GM18951 (cell line): ENCODE measurements at regions not wholly inside any gene's neighbourhood (a gene's known extent, or its start where the extent isn't known, plus 50 kb on each side); places are given as distances from the start of the nearest gene placed in this dataset.

ENCODE experiments used
- POLR2A ChIP-seq: IDR thresholded peaks from 4 replicates; pipeline ENCODE4 v1.6.1; 2011; ENCODE audit warnings: mild to moderate bottlenecking; ENCODE audit not compliant: insufficient read length, insufficient read depth; ENCODE audit errors: extremely low read depth
- in situ Hi-C: fragments of 300-500 bp; cut with MboI; formaldehyde crosslinking; loops from one replicate; pipeline ENCODE4 v1.12.0; 2022; ENCODE audit warnings: low sequenced_read_pairs, mixed read lengths, inconsistent platforms; ENCODE audit not compliant: unreplicated experiment

GRCh38 chr6:166106076-166106686 lies 61.5 kb downstream of the TBXT start:
- no peak for TF ChIP-seq POLR2A
- in situ Hi-C loops = no loop called here

- TF ChIP-seq POLR2A = no peak
- in situ Hi-C loops = no loop called here
Measured at GRCh38 chr6:166105341-166106075, 62.1 kb downstream of the TBXT start.

GRCh38 chr6:166104872-166105271 lies 62.8 kb downstream of the TBXT start:
- no peak for TF ChIP-seq POLR2A
- in situ Hi-C loops = no loop called here

GRCh38 chr6:166104107-166104506 lies 63.5 kb downstream of the TBXT start:
- in situ Hi-C loops = no loop called here
- no peak for TF ChIP-seq POLR2A

- no peak for TF ChIP-seq POLR2A
- in situ Hi-C loops = no loop called here
Measured at GRCh38 chr6:166101819-166102419, 65.7 kb downstream of the TBXT start.

GRCh38 chr6:166097914-166098522 lies 69.6 kb downstream of the TBXT start:
- TF ChIP-seq POLR2A = no peak
- in situ Hi-C loops = loop anchor here (5.0 kb wide), 1 partner anchor 211 kb away; no protein-coding TSS in a partner anchor

GRCh38 chr6:166087852-166088251 lies 79.8 kb downstream of the TBXT start:
- in situ Hi-C loops = no loop called here
- no peak for TF ChIP-seq POLR2A

GRCh38 chr6:166087246-166087645 lies 80.4 kb downstream of the TBXT start:
- no peak for TF ChIP-seq POLR2A
- in situ Hi-C loops = no loop called here

- TF ChIP-seq POLR2A = no peak
- in situ Hi-C loops = no loop called here
Measured at GRCh38 chr6:166085500-166085899, 82.2 kb downstream of the TBXT start.

- in situ Hi-C loops = no loop called here
Measured at GRCh38 chr6:166084951-166085350, 82.7 kb downstream of the TBXT start.

GRCh38 chr6:166079841-166080240 lies 87.8 kb downstream of the TBXT start:
- TF ChIP-seq POLR2A = no peak
- in situ Hi-C loops = no loop called here

More at GRCh38 chr6:166084951-166085350, 82.7 kb downstream of the TBXT start:
- no peak for TF ChIP-seq POLR2A

GRCh38 chr6:166078294-166078693 lies 89.4 kb downstream of the TBXT start:
- in situ Hi-C loops = no loop called here
- TF ChIP-seq POLR2A = no peak

GRCh38 chr6:166076625-166077024 lies 91.0 kb downstream of the TBXT start:
- in situ Hi-C loops = no loop called here

More at GRCh38 chr6:166076625-166077024, 91.0 kb downstream of the TBXT start:
- no peak for TF ChIP-seq POLR2A
